ENCODE measurements at regions not wholly inside any gene's neighbourhood (a gene's known extent, or its start where the extent isn't known, plus 50 kb on each side); places are given as distances from the start of the nearest gene placed in this dataset.

- Histone ChIP-seq H3K9ac (ENCODE audit: insufficient read depth, low read length) (no peak overlapping the region), H3K27me3 (ENCODE audit: control insufficient read depth, insufficient read depth, low read length) (no peaks in the 10 kb centered on the region), H3K36me3 (ENCODE audit: control insufficient read depth, insufficient read depth, low read length) (no peaks in the 10 kb centered on the region), H3K4me3 (replicated peaks in 1 of 4; ENCODE audit: control extremely low read depth in 1 of 4, insufficient read depth in 1 of 4, low read depth in 3 of 4, low read length in 4 of 4) (no peak overlapping the region), H2AFZ (ENCODE audit: low read length) (no peak overlapping the region), H3K4me1 (ENCODE audit: control insufficient read depth, extremely low read depth, insufficient read depth, low read length) (no peaks in the 10 kb centered on the region), H3K9me3 (ENCODE audit: control insufficient read depth, insufficient read depth, low read depth, low read length) (no peaks in the 10 kb centered on the region), H3K27ac (ENCODE audit: insufficient read depth, low read length) (no peak overlapping the region), H3K4me2 (ENCODE audit: extremely low read depth, insufficient read depth, low read length) (no peak overlapping the region), H4K20me1 (ENCODE audit: control insufficient read depth, extremely low read depth, insufficient read depth, low read length) (no peaks in the 10 kb centered on the region), H3K79me2 (ENCODE audit: control insufficient read depth, insufficient read depth, low read length) (no peaks in the 10 kb centered on the region)
- DNase-seq (ENCODE audit: low read depth in 2 of 2) = no peak
- TF ChIP-seq EZH2 (IDR thresholded peaks at IDR 0.05; ENCODE audit: low read length, missing control alignments) = no peak
- no peak for TF ChIP-seq CTCF (conservative IDR thresholded peaks at IDR 0.05 in 1 of 2, IDR thresholded peaks at IDR 0.05 in 1 of 2; ENCODE audit: low read depth in 1 of 2, low read length in 2 of 2)
Measured at GRCh38 chr7:35422715-35423114, 168.8 kb upstream of the TBX20 start.

GRCh38 chr7:35420656-35421055, 166.8 kb upstream of the TBX20 start:
- Histone ChIP-seq H3K36me3 (ENCODE audit: control insufficient read depth, insufficient read depth, low read length) (no peaks in the 10 kb centered on the region), H4K20me1 (ENCODE audit: control insufficient read depth, extremely low read depth, insufficient read depth, low read length) (no peaks in the 10 kb centered on the region), H3K4me1 (ENCODE audit: control insufficient read depth, extremely low read depth, insufficient read depth, low read length) (no peaks in the 10 kb centered on the region), H3K79me2 (ENCODE audit: control insufficient read depth, insufficient read depth, low read length) (no peaks in the 10 kb centered on the region), H3K27me3 (ENCODE audit: control insufficient read depth, insufficient read depth, low read length) (no peaks in the 10 kb centered on the region), H3K4me3 (replicated peaks in 1 of 4; ENCODE audit: control extremely low read depth in 1 of 4, insufficient read depth in 1 of 4, low read depth in 3 of 4, low read length in 4 of 4) (peak overlapping the region in 1 of 4 experiments; percentile 31), H3K27ac (ENCODE audit: insufficient read depth, low read length) (no peak overlapping the region), H3K9ac (ENCODE audit: insufficient read depth, low read length) (no peak overlapping the region), H3K4me2 (ENCODE audit: extremely low read depth, insufficient read depth, low read length) (peak overlapping the region; percentile 2), H2AFZ (ENCODE audit: low read length) (no peak overlapping the region), H3K9me3 (ENCODE audit: control insufficient read depth, insufficient read depth, low read depth, low read length) (no peaks in the 10 kb centered on the region)
- peak in 1 of 2 donors; percentile 1 for DNase-seq (ENCODE audit: low read depth in 2 of 2)
- TF ChIP-seq EZH2 (IDR thresholded peaks at IDR 0.05; ENCODE audit: low read length, missing control alignments) = no peak

GRCh38 chr7:35419391-35419755, 165.5 kb upstream of the TBX20 start:
- Histone ChIP-seq H3K79me2 (ENCODE audit: control insufficient read depth, insufficient read depth, low read length) (no peaks in the 10 kb centered on the region), H3K4me3 (replicated peaks in 1 of 4; ENCODE audit: control extremely low read depth in 1 of 4, insufficient read depth in 1 of 4, low read depth in 3 of 4, low read length in 4 of 4) (no peak overlapping the region), H3K9me3 (ENCODE audit: control insufficient read depth, insufficient read depth, low read depth, low read length) (no peaks in the 10 kb centered on the region), H4K20me1 (ENCODE audit: control insufficient read depth, extremely low read depth, insufficient read depth, low read length) (no peaks in the 10 kb centered on the region), H3K27ac (ENCODE audit: insufficient read depth, low read length) (no peak overlapping the region), H3K9ac (ENCODE audit: insufficient read depth, low read length) (no peak overlapping the region), H3K27me3 (ENCODE audit: control insufficient read depth, insufficient read depth, low read length) (no peaks in the 10 kb centered on the region), H3K36me3 (ENCODE audit: control insufficient read depth, insufficient read depth, low read length) (no peaks in the 10 kb centered on the region), H2AFZ (ENCODE audit: low read length) (no peak overlapping the region), H3K4me1 (ENCODE audit: control insufficient read depth, extremely low read depth, insufficient read depth, low read length) (no peaks in the 10 kb centered on the region), H3K4me2 (ENCODE audit: extremely low read depth, insufficient read depth, low read length) (no peak overlapping the region)
- no peak for TF ChIP-seq CTCF (conservative IDR thresholded peaks at IDR 0.05 in 1 of 2, IDR thresholded peaks at IDR 0.05 in 1 of 2; ENCODE audit: low read depth in 1 of 2, low read length in 2 of 2)
- no peak for TF ChIP-seq EZH2 (IDR thresholded peaks at IDR 0.05; ENCODE audit: low read length, missing control alignments)
- no peak for DNase-seq (ENCODE audit: low read depth in 2 of 2)
